ENCODE measurements at regions not wholly inside any gene's neighbourhood (a gene's known extent, or its start where the extent isn't known, plus 50 kb on each side); places are given as distances from the start of the nearest gene placed in this dataset.

DNA sequence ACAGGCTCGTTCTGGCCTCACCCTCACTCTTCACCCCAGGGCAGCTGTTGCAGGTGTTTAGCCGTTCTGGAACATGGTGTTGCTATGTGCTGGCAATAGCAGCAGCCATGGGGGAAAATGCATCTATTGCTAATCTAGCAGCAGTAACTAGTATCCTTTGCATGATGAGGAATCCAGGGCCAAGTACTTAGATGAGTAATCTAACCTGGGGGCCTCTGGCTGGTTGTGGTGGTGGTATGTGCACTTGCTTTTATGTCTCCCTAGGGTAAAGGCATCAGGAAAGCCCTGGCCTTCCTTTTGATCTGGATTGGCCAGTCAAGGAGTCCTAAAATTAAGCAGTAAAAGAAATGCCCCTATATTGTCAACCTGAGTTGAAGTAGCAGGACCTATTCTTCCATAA, 594.5 kb upstream of the MAP3K7 start:
- Histone ChIP-seq H3K36me3 (no peaks in the 10 kb centered on the region), H3K4me1 (no peaks in the 10 kb centered on the region), H3K27me3 (no peaks in the 10 kb centered on the region), H3K4me2 (no peak overlapping the region), H3K4me3 (no peak overlapping the region), H3K27ac (no peak overlapping the region), H3K9me3 (no peaks in the 10 kb centered on the region), H4K20me1 (no peaks in the 10 kb centered on the region), H3K9ac (no peak overlapping the region)
- TF ChIP-seq Cebpa-rat (IDR thresholded peaks at IDR 0.05): no peak

- TF ChIP-seq Cebpa-rat (IDR thresholded peaks at IDR 0.05): no peak
- H3K4me3 ChIP-seq: no peak overlapping the region
- no peaks in the 10 kb centered on the region for H3K4me1 ChIP-seq
- no peaks in the 10 kb centered on the region for H4K20me1 ChIP-seq
- H3K27me3 ChIP-seq: no peaks in the 10 kb centered on the region
- H3K9me3 ChIP-seq: no peaks in the 10 kb centered on the region
- no peak overlapping the region for H3K27ac ChIP-seq
- no peaks in the 10 kb centered on the region for H3K36me3 ChIP-seq
- no peak overlapping the region for H3K9ac ChIP-seq
- no peak overlapping the region for H3K4me2 ChIP-seq
Measured at GRCh38 chr6:91173651-91174050, 586.8 kb upstream of the MAP3K7 start.

GRCh38 chr6:91173186-91173585, 586.3 kb upstream of the MAP3K7 start:
- no peak overlapping the region for H3K4me3 ChIP-seq
- H4K20me1 ChIP-seq: no peaks in the 10 kb centered on the region
- no peaks in the 10 kb centered on the region for H3K4me1 ChIP-seq
- no peaks in the 10 kb centered on the region for H3K27me3 ChIP-seq
- no peak overlapping the region for H3K27ac ChIP-seq
- no peak overlapping the region for H3K9ac ChIP-seq
- H3K9me3 ChIP-seq: no peaks in the 10 kb centered on the region
- no peaks in the 10 kb centered on the region for H3K36me3 ChIP-seq
- no peak for TF ChIP-seq Cebpa-rat (IDR thresholded peaks at IDR 0.05)
- no peak overlapping the region for H3K4me2 ChIP-seq

GRCh38 chr6:91171754-91172462, 585.0 kb upstream of the MAP3K7 start:
- H3K9me3 ChIP-seq: no peaks in the 10 kb centered on the region
- no peaks in the 10 kb centered on the region for H3K36me3 ChIP-seq
- H3K4me1 ChIP-seq: peaks cover 4% of the 10 kb centered on the region
- H3K9ac ChIP-seq: no peak overlapping the region
- no peak for TF ChIP-seq Cebpa-rat (IDR thresholded peaks at IDR 0.05)
- H3K4me3 ChIP-seq: no peak overlapping the region
- H3K27me3 ChIP-seq: no peaks in the 10 kb centered on the region
- no peak overlapping the region for H3K27ac ChIP-seq
- H4K20me1 ChIP-seq: no peaks in the 10 kb centered on the region
- no peak overlapping the region for H3K4me2 ChIP-seq

GRCh38 chr6:91167846-91168245, 581.0 kb upstream of the MAP3K7 start:
- peaks cover 11% of the 10 kb centered on the region for H3K4me1 ChIP-seq
- no peak overlapping the region for H3K4me3 ChIP-seq
- no peaks in the 10 kb centered on the region for H3K9me3 ChIP-seq
- no peak overlapping the region for H3K9ac ChIP-seq
- TF ChIP-seq Cebpa-rat (IDR thresholded peaks at IDR 0.05): no peak
- no peaks in the 10 kb centered on the region for H3K27me3 ChIP-seq
- H3K27ac ChIP-seq: no peak overlapping the region
- no peaks in the 10 kb centered on the region for H3K36me3 ChIP-seq
- no peak overlapping the region for H3K4me2 ChIP-seq
- H4K20me1 ChIP-seq: no peaks in the 10 kb centered on the region

- no peak for TF ChIP-seq Cebpa-rat (IDR thresholded peaks at IDR 0.05)
- Histone ChIP-seq H4K20me1 (no peaks in the 10 kb centered on the region), H3K9ac (no peak overlapping the region), H3K4me3 (no peak overlapping the region), H3K36me3 (no peaks in the 10 kb centered on the region), H3K9me3 (no peaks in the 10 kb centered on the region), H3K27me3 (no peaks in the 10 kb centered on the region), H3K4me2 (no peak overlapping the region), H3K27ac (no peak overlapping the region), H3K4me1 (peaks cover 11% of the 10 kb centered on the region)
Measured at GRCh38 chr6:91166271-91167046, 579.6 kb upstream of the MAP3K7 start.

GRCh38 chr6:91164105-91164504, 577.2 kb upstream of the MAP3K7 start:
- no peaks in the 10 kb centered on the region for H3K36me3 ChIP-seq
- no peak overlapping the region for H3K4me2 ChIP-seq
- TF ChIP-seq Cebpa-rat (IDR thresholded peaks at IDR 0.05): no peak
- H3K9ac ChIP-seq: no peak overlapping the region
- H3K27me3 ChIP-seq: no peaks in the 10 kb centered on the region
- H3K9me3 ChIP-seq: no peaks in the 10 kb centered on the region
- H3K4me1 ChIP-seq: peaks cover 11% of the 10 kb centered on the region
- H4K20me1 ChIP-seq: no peaks in the 10 kb centered on the region
- H3K27ac ChIP-seq: no peak overlapping the region
- H3K4me3 ChIP-seq: no peak overlapping the region

DNA sequence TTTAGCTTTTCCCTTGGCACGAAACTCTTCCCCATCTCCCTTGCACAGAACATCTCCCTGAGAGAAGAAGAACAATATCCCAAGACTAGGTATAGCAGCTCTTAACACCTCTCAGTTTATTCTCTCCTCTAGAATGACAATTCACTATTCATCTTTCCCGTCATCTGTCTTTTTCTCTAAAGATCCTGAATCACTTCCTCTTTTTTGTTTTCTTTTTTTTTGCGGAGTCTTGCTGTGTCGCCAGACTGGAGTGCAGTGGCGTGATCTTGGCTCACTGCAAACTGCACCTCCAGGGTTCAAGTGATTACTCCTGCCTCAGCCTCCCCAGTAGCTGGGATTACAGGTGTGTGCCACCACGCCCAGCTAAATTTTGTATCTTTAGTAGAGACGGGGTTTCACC, 574.4 kb upstream of the MAP3K7 start:
- Histone ChIP-seq H3K4me2 (no peak overlapping the region), H3K4me1 (0 out of 2 replicates have a peak, but pooled peaks cover under 1% of the 10 kb centered on the region), H3K27me3 (no peaks in the 10 kb centered on the region), H3K36me3 (no peaks in the 10 kb centered on the region), H3K9ac (no peak overlapping the region), H3K27ac (no peak overlapping the region), H4K20me1 (no peaks in the 10 kb centered on the region), H3K4me3 (no peak overlapping the region), H3K9me3 (no peaks in the 10 kb centered on the region)
- no peak for TF ChIP-seq Cebpa-rat (IDR thresholded peaks at IDR 0.05)

DNA sequence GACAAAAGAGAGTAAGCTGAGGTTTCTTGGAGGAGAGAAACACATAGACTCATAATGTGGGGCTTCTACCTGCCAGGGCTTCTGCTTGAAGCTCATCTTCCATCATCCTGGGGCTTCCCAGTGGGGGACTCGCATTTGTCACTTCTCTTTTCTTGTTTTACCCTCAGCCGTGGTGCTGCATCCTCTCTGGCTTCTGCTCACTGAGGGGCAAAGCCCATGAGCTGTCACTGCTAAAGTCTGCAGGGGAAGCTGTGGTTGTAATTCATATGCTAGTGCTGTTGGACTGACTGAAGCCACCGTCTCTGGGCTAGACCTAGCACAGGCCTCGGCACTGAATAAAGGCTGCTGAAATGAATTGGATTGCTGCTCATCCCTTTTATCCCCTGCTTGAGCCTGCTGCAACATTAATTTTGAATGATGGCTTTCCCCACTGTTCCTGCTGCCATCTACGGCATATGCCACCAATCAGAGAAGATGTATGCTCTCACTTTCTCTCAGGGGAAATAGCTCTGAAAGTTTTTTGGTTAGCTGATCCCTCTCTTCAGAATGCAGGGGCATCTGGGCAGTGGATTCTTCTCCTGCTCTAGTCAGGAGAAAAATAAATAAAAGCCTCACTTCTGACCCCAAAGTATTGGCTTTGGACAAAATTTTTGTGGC, 568.4 kb upstream of the MAP3K7 start:
- Histone ChIP-seq H3K4me3 (no peak overlapping the region), H3K27ac (no peak overlapping the region)
- no peak for TF ChIP-seq Cebpa-rat (IDR thresholded peaks at IDR 0.05)

DNA sequence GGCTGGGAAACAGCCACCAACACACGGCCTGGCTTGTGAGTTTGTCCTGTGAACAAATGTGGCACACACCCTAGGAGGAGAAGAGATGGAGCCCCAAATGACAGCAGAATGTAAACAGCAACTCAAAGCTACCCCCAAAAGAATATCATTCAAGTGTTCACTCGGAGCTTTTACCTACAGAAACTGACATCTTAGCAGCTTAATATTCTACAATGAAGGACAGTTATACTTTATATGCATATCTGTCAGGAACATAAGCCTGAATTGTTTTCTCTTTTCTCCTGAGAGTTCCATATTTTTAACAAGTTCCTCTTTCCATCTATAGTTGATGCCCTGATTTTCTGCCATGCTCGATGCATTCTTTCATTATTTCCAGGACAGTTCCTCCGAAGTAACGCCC, 566.0 kb upstream of the MAP3K7 start:
- no peak overlapping the region for H3K9ac ChIP-seq
- no peaks in the 10 kb centered on the region for H4K20me1 ChIP-seq
- peaks cover 7% of the 10 kb centered on the region; the same call in 1 of the 2 replicates for H3K4me1 ChIP-seq
- no peaks in the 10 kb centered on the region for H3K27me3 ChIP-seq
- H3K4me3 ChIP-seq: no peak overlapping the region
- TF ChIP-seq Cebpa-rat (IDR thresholded peaks at IDR 0.05): no peak
- no peak overlapping the region for H3K4me2 ChIP-seq
- H3K27ac ChIP-seq: no peak overlapping the region
- H3K36me3 ChIP-seq: no peaks in the 10 kb centered on the region
- H3K9me3 ChIP-seq: no peaks in the 10 kb centered on the region

More for the DNA sequence above, 568.4 kb upstream of the MAP3K7 start:
- Histone ChIP-seq H3K4me2 (no peak overlapping the region), H3K4me1 (no peaks in the 10 kb centered on the region), H3K9ac (no peak overlapping the region), H4K20me1 (no peaks in the 10 kb centered on the region), H3K36me3 (no peaks in the 10 kb centered on the region), H3K27me3 (no peaks in the 10 kb centered on the region), H3K9me3 (no peaks in the 10 kb centered on the region)

Measured in BLaER1 (cell line).